BE2C (cell line): ENCODE measurements at regions not wholly inside any gene's neighbourhood (a gene's known extent, or its start where the extent isn't known, plus 50 kb on each side); places are given as distances from the start of the nearest gene placed in this dataset.

Experiments
- DNase-seq: peaks from one replicate; pipeline ENCODE4 v3.0.0-alpha.2; 2020
- H3K27me3 ChIP-seq: fragments of 250-450 bp; sonication (Bioruptor Pico); 2 replicates; pipeline ENCODE4 v1.5.1; 2020; ENCODE audit warnings: mild to moderate bottlenecking
- H3K36me3 ChIP-seq: fragments of 250-450 bp; sonication (Bioruptor Pico); 2 replicates; pipeline ENCODE4 v1.5.1; 2020; ENCODE audit warnings: mild to moderate bottlenecking
- H3K4me1 ChIP-seq: fragments of 250-450 bp; sonication (Bioruptor Pico); 2 replicates; pipeline ENCODE4 v1.5.1; 2020
- H3K4me3 ChIP-seq: 2 replicates; pipeline ENCODE4 v1.5.1; 2011; ENCODE audit warnings: low read depth, low read length
- H3K9me3 ChIP-seq: fragments of 250-450 bp; sonication (Bioruptor Pico); 2 replicates; pipeline ENCODE4 v1.5.1; 2020
- CTCF ChIP-seq: IDR thresholded peaks from 2 replicates; pipeline ENCODE4 v1.5.1; 2012; ENCODE audit warnings: mild to moderate bottlenecking, low read depth, low read length

GRCh38 chr13:99056381-99057014 lies 78.6 kb upstream of the DOCK9 start:
- no peaks in the 10 kb centered on the region for H3K4me1 ChIP-seq

GRCh38 chr13:99057310-99057975 lies 79.6 kb upstream of the DOCK9 start:
- H3K27me3 ChIP-seq = 0 out of 2 replicates have a peak, but pooled peaks cover under 1% of the 10 kb centered on the region
- no peak for TF ChIP-seq CTCF
- H3K9me3 ChIP-seq = no peaks in the 10 kb centered on the region
- DNase-seq = no peak
- no peaks in the 10 kb centered on the region for H3K36me3 ChIP-seq
- H3K4me1 ChIP-seq = no peaks in the 10 kb centered on the region
- H3K4me3 ChIP-seq = no peak overlapping the region

More at GRCh38 chr13:99056381-99057014, 78.6 kb upstream of the DOCK9 start:
- no peak for TF ChIP-seq CTCF
- no peaks in the 10 kb centered on the region for H3K36me3 ChIP-seq
- H3K27me3 ChIP-seq = no peaks in the 10 kb centered on the region
- DNase-seq = no peak
- H3K4me3 ChIP-seq = no peak overlapping the region
- H3K9me3 ChIP-seq = no peaks in the 10 kb centered on the region

GRCh38 chr13:99058527-99059495 lies 80.9 kb upstream of the DOCK9 start:
- no peak for TF ChIP-seq CTCF
- Histone ChIP-seq H3K4me3 (no peak overlapping the region), H3K4me1 (no peaks in the 10 kb centered on the region), H3K27me3 (peaks cover 8% of the 10 kb centered on the region; the same call in 1 of the 2 replicates), H3K9me3 (no peaks in the 10 kb centered on the region), H3K36me3 (no peaks in the 10 kb centered on the region)
- no peak for DNase-seq

- no peak for TF ChIP-seq CTCF
- Histone ChIP-seq H3K4me1 (no peaks in the 10 kb centered on the region), H3K9me3 (no peaks in the 10 kb centered on the region), H3K36me3 (no peaks in the 10 kb centered on the region), H3K4me3 (no peak overlapping the region), H3K27me3 (peaks cover 8% of the 10 kb centered on the region; the same call in 1 of the 2 replicates)
- no peak for DNase-seq
Observed at GRCh38 chr13:99059498-99060075, 81.7 kb upstream of the DOCK9 start.

- H3K4me1 ChIP-seq = no peaks in the 10 kb centered on the region
- H3K27me3 ChIP-seq = peaks cover 17% of the 10 kb centered on the region; the same call in 1 of the 2 replicates
- H3K4me3 ChIP-seq = no peak overlapping the region
- H3K9me3 ChIP-seq = no peaks in the 10 kb centered on the region
- H3K36me3 ChIP-seq = no peaks in the 10 kb centered on the region
- DNase-seq = no peak
- no peak for TF ChIP-seq CTCF
Observed at GRCh38 chr13:99061411-99061810, 83.5 kb upstream of the DOCK9 start.
